DMS53 (cell line): ENCODE measurements at regions not wholly inside any gene's neighbourhood (a gene's known extent, or its start where the extent isn't known, plus 50 kb on each side); places are given as distances from the start of the nearest gene placed in this dataset.
"Not testable (repeated sequence)": the region's sequence is repeated elsewhere in the genome, so short reads cannot be mapped to it uniquely, and the experiment has no call there.

Experiments used
- DNase-seq: peaks from one replicate; lab custom pipeline; 2025; lab: John Stamatoyannopoulos, UW

DNA sequence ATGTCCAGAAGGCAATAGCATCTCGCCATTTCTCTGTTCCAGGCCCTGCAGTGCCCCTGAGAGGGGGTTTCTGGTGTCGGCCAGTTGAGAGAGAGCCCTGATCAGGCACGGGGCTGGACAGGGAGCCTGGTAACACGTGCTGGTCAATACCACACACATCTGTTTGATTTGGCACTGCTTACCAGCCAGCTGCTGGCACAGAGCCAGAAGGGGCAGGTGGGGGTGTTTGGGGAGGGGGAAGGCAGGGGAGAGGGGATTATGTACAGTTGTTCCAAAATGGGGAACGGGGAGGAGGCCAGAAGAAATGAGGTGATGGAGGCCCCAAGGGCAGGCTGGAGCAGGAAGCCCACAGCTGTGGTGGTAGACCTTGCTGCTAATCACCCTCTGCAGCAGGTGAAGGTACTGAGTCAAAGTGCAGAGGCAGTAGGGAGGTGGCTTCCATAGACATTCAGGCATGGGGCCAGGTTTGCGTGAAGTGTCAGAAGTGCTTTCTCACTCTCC is 153.5 kb upstream of the LPP start:
- peak; percentile 76 for DNase-seq

DNA sequence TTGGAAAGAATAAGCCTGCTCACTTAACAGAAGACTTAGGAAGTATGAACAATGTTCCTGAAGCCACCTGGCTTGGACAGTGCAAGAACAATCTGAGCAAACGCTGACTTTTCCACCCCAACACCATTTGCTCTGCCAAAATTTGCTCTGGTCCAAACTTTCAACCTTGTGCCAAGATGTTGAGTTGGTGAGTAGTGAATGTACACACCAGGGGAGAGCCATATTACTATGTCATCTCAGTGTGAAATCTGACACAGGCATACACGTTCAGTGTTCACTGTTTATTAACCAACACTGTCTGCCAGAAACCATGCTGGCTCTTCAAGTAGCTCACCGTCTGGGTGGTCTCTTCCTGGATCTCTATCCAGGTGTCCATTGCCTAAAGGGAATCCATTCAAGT is 152.9 kb upstream of the LPP start:
- DNase-seq = peak; percentile 41

DNA sequence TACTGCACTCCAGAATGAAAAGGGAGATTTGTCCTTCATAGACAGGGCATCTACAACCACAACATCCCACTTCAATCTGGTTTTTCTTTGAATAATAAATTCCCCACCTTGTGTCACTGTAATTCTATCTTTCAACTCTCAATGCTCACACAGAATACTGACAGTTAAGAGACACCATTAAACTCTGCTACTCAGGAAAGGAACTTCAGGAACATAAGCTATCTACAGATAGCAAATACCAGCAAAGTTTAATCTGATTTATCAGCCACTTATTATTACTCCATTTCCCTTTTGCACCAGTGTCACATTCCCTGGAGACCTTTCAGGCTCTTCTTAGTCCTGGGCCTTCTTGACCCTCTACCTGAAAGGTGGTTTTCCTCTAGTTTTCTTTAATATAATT is 152.0 kb upstream of the LPP start:
- no peak for DNase-seq

DNA sequence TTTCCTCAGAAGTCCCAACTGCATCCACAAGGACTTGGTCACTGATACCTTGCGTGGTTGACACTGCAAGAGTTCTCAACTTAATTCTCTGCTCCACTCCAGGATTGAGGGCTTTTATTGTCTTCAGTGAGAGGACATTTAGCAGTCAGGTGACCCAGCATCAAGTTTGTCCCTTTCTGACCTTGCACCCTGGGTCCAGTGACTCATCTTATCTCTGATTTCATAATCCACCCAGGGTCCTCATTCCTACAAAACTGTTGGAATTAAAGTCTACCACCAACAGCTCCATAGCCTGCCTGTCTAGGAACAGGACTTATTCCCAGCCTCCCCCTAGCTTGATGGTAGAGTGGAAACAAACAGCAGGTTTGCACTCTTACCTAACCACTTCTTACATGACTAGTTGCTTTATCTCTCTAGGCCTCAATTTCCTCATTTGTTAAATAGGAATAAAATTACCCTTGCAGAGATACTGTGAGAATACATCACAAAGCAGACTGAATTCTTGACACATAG is 151.3 kb upstream of the LPP start:
- peak; percentile 62 for DNase-seq

DNA sequence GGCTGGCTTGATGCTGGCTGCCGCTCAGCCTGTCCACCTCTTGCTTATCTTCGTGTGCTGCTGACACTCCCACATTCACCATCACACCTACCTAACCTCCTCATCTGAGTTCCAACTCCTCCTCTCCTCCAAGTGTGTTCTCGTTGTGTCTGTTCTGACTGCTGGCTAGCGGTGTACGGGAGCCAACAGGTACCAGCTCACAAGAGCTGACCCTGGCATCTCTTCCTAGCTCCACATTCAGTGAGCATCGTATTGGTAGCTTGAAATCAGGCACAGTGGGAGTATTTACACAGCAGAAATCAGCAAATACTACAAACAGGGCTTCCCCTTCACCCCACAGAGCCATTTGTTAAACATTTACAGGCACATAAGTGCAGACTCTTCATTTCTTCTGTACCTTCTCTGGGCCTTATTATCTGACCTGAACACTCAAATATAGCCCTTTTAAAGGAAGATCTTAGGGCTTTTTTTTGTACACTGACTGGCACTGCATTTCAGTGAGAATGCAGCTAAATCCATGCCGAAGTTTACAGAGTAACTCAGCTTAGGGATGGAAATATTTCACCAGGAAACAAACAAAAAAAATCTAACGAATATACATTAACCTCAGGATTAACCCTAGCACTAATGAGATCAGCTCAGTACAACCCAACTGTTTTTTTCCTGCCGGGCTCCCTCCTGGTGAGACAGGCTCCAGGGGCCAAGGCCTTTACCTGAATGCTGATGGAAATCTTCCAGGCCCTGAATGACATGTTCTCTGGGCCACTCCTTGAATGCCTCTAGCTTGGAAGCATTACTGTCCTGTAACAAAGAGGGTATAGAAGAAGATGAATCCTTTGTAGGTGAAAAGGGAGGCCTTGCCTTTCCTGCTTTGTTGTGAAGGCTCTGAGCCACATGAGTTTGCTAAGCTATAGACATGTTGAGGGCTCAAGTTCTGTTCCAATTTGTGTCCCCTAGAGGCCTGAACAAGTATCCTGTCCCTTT is 150.5 kb upstream of the LPP start:
- peak; percentile 94 for DNase-seq

DNA sequence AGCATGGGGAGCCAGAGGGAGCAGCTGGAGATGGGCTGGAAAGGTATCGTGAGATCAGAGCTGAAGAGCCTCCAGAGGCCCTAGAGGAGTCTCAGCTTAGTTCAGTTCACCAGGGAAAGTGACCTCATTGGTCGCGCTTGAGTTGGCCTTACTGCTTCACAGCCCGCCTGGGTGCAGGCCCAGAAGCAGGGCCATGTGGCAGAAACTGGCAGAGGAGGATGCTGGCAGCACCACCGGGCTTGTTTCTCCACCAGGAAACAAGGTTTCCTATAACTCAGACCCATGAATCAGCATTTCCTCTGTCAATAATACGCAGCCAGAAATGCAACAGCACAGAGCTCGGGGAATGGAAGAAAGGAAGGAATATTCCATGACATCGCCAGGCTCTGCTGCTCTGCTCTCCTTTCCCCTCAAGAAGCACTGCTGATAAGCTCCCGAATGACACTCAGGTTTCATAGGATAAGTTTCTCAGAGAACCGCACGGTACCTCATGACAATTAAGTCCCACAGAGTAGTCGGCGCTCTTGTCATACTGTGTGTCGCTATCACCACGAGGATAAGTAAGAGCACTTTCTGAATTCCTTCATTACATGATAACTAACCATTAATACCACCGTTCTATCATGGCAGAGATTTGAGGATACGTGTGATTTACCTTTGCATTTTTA is 147.1 kb upstream of the LPP start:
- DNase-seq = peak; percentile 89

DNA sequence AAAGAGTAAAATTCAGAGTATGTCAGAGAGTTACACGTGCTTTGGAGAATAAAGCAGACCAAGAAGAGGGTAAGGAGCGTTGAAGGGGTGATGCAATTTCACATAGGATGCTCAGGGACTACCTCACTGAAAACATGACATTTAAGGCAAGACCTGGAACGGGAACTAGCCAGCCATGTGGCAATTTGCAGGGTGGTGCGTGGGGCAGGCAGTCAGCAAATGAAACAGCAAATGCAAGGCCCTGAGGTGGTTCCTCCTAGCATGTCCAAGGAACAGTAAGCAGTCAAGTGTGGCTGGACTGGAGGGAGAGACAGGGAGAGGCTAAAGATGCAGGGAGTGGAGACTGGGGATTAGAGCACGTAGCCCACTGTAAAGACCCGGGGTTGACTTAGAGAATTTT is 146.1 kb upstream of the LPP start:
- DNase-seq = no peak

DNA sequence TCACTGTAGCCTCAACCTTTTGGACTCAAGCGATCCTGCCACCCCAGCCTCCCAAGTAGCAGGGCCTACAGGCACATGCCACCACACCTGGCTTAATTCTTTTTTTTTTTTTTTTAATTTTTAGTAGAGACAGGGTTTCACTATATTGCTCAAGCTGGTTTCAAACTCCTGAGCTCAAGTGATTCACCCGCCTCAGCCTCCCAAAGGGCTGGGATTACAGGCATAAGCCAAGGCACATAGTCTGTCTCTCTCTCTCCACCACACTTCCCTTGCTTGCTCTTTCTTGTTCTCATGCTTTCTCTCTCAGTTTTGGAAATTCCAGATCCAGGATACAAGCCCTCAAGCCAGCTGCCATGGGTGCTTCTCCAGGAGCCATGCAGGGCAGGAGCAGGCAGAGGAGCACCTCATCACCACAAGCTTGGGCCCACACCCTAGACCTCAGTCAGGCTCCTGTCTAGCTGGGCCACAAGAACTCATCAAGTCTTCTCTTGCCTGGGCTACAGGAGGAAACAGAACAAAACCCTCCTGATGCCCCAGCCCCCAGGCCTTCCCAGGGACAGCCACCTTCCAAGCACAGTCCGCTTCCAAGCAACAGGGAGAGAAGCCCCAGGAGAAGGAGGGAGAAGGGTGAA is 145.3 kb upstream of the LPP start:
- no peak for DNase-seq

DNA sequence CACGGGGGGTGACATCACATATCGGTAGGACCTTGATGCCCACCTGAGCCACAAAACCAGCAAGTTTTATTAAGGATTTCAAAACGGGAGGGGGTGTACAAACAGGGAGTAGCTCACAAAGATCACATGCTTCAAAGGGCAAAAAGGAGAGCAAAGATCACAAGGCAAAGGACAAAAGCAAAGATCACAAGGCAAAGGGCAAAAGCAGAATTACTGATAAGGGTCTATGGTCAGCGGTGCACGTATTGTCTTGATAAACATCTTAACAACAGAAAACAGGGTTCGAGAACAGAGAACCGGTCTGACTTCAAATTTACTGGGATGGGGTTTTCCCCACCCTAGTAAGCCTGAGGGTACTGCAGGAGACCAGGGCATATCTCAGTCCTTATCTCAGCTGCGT is 143.5 kb upstream of the LPP start:
- DNase-seq = no peak

DNA sequence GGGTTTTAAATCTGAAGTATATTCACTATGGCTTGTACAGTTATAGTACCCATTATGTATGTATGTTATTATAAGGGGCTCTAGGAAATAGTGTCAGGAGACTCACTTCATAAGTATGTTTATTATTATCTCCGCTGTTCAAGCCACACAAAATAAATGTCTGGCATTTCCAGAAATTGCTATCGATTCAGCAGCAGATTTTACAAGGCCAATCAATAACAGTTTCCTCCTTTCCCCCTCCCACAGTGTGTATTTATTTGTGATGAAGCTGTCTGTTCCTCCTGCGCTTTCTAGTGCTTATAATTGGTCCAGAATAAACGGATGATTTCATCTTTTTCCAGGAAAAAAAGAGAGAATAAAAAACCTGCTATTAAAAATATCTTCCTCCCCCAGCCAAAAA is 134.2 kb upstream of the LPP start:
- DNase-seq = no peak

DNA sequence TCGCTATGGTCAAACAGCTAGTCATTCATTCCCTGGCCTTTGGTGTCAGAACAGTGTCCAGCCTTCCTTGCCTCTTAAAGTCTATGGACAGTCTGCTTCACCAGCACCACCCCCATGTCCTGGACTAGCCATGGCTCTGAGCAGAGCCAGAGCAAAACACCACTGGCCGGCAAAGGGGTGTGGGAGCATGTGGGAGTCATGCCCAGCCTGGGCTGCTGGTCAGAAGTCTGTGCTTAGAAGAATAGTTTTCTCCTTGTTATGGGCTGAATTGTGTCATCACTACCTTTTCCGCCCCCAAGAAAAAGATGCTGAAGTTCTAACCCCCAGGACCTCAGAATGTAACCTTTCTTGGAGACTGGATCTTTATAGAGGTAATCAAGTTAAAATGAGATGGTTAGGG is 132.9 kb upstream of the LPP start:
- no peak for DNase-seq

DNA sequence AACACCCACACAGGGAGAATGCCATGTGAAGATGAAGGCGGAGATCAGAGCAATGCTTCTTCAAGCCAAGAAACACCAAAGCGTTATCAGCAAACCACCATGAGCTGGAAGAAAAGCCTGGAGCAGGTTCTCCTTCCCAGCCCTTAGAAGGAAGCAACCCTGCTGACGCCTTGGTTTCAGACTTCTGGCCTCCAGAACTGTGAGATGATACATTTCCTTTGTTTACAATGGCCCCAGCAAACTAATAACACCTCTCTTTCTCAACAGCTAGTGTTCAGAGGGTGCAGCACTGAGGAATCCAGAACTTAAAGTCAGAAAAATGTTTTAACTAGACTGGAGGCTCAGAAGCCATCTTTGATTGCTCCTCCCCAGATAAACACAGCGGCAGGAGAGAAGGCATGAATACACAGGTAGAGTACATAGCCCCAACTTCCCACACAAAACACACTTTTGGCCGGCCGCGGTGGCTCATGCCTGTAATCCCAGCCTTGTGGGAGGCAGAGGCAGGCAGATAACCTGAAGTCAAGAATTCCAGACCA is 132.4 kb upstream of the LPP start:
- no peak for DNase-seq

DNA sequence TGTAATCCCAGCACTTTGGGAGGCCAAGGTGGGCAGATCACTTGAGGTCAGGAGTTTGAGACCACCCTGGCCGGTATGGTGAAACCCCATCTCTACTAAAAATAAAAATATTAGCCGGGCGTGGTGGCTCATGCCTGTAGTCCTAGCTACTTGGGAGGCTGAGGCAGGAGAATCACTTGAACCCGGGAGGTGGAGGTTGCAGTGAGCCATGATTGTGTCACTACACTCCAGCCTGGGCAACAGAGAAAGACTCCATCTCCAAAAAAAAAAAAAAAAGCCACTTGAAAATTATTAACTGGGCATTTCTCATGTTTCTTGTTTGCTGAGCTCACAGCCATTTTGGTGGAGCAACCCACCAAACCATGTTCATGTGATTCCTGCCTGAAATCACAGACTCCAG is 131.1 kb upstream of the LPP start:
- DNase-seq = not testable (repeated sequence)

DNA sequence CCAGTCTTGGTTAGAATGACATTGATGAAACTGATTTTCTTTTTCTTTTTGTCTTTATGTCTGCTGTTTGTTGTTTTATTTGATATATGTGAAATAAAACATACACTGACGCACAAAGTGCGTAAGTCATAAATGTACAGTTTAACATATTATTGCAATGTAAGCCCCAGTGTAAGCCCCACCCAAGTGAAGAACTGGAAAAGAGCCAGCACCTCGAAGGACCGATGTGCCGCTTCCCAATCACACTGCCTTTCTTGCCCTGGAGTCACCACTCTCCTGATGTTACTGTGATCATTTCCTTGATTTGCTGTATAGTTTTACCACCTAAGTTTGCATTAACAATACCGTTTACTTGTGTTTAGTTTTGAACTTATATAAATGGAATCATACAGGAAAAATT is 128.4 kb upstream of the LPP start:
- no peak for DNase-seq

DNA sequence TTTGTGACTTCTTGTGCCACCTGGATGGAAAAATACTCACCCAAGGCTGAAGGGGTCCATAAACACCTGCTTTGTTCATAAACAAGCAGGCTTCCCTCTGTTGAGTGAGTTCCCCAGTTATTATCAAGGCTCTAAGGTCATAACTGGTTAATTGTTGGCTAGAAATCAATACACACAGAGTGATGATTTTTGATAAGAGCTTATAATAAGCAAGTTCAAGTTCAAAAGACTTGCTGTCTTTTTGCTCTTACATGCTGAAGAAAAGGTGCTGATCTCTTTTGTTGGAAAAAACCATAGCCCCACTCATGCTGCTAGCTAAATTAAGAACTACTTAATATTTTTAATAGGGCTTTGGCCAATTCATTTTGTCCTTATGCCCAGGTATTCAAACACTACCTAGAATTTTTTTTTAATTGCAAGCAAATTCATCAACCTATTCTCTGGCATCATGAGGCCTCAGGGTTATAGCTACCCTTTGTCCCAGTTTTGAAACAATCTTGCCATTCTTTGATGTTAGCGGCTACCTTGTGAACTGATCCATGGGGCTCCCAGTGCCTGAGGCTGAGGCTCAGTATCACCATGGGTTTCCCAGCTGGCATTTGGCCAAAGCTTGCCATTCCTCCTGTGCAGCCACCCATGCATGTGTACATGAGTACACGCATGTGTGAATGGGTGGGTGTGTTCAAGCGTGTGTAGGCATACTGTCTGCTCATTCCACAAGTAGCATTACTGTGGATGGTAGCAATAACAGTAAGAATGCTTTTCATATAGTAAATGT is 127.6 kb upstream of the LPP start:
- DNase-seq = no peak

DNA sequence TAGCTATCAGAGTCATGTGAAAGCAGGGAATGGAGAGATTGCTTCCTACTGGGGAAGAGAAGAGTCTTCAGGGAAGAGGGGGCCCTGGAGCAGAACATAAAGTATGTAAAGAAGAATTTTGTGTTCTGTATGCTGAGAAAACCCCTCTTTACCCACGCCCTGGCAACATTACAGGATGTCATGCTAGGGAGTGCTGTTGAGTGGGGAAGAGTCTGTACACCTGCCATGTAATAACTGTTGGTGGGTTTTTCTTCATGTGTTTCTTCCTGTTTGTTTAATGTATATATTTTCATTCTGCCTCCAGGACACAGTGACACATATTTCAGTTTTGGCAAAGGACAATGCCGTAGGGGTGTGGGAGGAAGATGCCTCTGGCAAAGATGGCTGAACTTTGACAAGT is 122.8 kb upstream of the LPP start:
- DNase-seq = no peak

DNA sequence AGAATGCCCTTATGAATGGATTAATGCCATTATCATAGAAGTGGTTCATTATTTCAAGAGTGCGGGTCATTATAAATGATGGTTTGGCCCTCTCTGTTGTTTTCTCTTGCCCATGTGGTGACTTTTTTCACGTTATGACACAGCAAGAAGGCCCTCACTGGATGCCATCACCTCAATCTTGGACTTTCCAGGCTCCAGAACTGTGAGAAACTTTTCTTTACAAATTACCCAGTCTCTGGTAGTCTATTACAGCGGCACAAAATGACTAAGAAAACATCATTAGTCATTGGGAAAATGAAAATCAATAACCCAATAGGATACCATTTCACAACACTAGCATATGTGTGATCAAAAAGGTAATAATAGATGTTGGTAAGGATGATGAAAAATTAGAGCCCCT is 119.0 kb upstream of the LPP start:
- no peak for DNase-seq

DNA sequence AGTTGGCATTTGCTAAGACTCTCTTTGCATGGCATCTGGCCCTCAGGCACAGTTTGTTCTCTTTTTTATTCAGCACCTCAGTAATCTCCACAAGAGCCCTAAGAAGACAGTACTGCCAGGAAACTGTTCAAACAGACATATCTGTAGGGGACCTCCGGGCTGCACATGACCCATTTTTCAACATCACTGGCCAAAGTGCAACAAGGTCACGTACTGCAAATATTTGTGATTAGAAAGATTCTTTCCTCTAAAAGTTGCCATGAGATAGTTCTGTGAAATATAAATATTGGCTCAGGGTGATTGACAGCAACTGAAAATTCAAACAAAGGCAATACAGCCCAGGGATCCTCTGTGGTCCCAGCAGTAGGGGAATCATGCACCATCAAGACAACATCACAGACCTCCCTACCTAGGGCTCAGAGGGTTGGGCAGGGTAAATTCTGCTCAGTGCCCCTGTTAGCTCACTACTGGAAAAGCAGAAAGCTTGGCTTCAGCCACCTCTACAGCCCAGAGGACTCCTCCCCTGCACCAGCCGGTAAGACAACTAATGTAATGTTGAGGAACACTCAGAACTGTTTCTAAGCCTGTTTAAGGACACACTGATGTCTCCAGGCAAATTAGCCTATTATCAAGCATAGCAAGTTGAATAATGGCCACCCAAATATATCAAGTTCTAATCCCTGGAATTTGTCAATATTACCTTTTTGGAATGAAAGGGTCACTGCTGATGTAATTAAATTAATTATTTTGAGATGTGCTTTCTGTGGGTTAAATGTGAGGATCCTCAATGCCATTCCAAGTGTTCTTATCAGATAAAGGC is 117.4 kb upstream of the LPP start:
- DNase-seq = peak; percentile 63

DNA sequence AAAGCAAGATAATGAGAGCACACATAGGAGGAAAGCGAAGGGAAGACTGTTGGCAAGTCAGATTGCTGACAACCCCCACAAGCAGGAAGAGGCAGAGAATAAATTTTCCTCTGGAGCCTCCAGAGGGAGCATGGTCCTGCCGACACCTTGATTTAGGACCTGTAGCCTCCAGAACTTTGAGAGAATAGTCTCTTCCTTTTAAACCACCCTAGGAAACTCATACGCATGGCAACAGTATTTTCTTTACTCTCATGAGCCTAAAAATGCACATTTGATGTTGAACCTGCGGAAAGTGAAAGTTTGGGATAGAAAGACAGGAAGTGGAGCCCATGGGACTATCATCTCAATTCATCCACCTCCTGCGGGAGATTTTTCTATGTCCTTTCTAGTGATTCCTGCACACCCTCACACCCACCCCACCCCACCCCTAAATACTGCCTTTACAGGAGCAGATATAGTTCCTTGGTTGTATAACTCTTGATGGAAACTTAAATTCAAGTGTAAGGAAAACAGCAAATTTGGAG is 116.7 kb upstream of the LPP start:
- DNase-seq = peak; percentile 77

DNA sequence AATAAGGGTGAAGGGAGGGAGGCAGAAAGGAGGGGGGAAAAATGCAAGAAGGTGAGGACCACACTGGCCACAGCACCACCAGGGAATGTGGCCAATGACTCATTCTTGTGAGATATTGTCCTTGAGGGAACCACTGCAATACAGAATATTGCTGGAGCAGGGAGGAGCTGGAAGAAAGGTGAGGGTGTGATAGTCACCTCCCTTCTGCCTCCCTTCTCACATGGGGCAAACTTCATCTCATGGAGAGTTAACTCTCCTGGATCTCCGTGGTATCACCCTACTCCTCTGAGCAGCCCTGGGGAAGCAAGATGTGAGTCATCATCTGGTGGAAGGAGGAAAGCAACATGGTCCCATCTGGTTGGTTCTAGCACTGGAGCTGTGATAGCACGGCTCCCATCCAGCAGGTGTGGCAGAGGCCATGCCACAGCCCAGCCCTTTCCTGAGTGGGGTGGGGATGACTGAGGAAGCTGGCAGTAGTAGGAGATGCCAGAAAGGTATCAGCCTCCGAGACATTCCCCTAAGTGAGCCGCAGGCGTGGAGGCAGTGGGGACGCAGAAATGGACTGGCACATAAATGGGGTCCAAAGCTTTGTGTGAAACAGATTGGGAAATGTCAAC is 115.9 kb upstream of the LPP start:
- DNase-seq = peak; percentile 24
